Upper lobe of left lung (tissue), 4 donors: ENCODE measurements at regions not wholly inside any gene's neighbourhood (a gene's known extent, or its start where the extent isn't known, plus 50 kb on each side); places are given as distances from the start of the nearest gene placed in this dataset.

Experiments
- CTCF ChIP-seq, 6 experiments: fragments of 450-650 bp in 4 of 6; fragments of 200-600 bp in 2 of 6; sonication (generic) in 2 of 6; IDR thresholded peaks; one replicate each; pipeline ENCODE4 v1.5.1; 2016 to 2019; ENCODE audit warnings: antibody characterized with exemption in 6 of 6
- EP300 ChIP-seq, 4 donors: sonication (generic); formaldehyde crosslinking; IDR thresholded peaks; one replicate each; pipeline ENCODE4 v1.5.1; 2017; ENCODE audit warnings: antibody characterized with exemption in 4 of 4, control low read depth in 2 of 4
- POLR2A ChIP-seq, 4 donors: fragments of 450-650 bp; IDR thresholded peaks; one replicate each; pipeline ENCODE4 v1.5.1; 2016 to 2017; ENCODE audit warnings: antibody characterized with exemption in 4 of 4, mild to moderate bottlenecking in 2 of 4
- POLR2AphosphoS5 ChIP-seq, 2 donors: sonication (generic); formaldehyde crosslinking; IDR thresholded peaks; one replicate each; pipeline ENCODE4 v1.5.1; 2017; ENCODE audit warnings: antibody characterized with exemption in 2 of 2

GRCh38 chr2:128416806-128417205 lies 98.1 kb upstream of the HS6ST1 start:
- TF ChIP-seq CTCF (IDR thresholded peaks at IDR 0.05) (no peak), POLR2A (IDR thresholded peaks at IDR 0.05) (no peak), POLR2AphosphoS5 (IDR thresholded peaks at IDR 0.05) (no peak), EP300 (IDR thresholded peaks at IDR 0.05) (no peak)
